Nephron progenitor cell (in vitro differentiated cells): ENCODE measurements at regions not wholly inside any gene's neighbourhood (a gene's known extent, or its start where the extent isn't known, plus 50 kb on each side); places are given as distances from the start of the nearest gene placed in this dataset.
"Not testable (repeated sequence)": the region's sequence is repeated elsewhere in the genome, so short reads cannot be mapped to it uniquely, and the experiment has no call there.

Experiments used
- DNase-seq: peaks from one replicate; pipeline ENCODE4 v3.0.0; 2021
- H3K27ac Mint-ChIP-seq: 2 replicates; pipeline ENCODE4 v1.8.0; 2021; ENCODE audit warnings: mild to moderate bottlenecking, moderate library complexity, mixed read lengths
- H3K27me3 Mint-ChIP-seq: 2 replicates; pipeline ENCODE4 v1.8.0; 2021; ENCODE audit warnings: mild to moderate bottlenecking, low read depth, mixed read lengths; ENCODE audit not compliant: poor library complexity
- H3K36me3 Mint-ChIP-seq: 2 replicates; pipeline ENCODE4 v1.8.0; 2021; ENCODE audit warnings: low read depth, mixed read lengths
- H3K4me1 Mint-ChIP-seq: 2 replicates; pipeline ENCODE4 v1.8.0; 2021; ENCODE audit warnings: mixed read lengths
- H3K4me3 Mint-ChIP-seq: 2 replicates; pipeline ENCODE4 v1.8.0; 2021; ENCODE audit warnings: mild to moderate bottlenecking, moderate library complexity, mixed read lengths
- H3K9me3 Mint-ChIP-seq: 2 replicates; pipeline ENCODE4 v1.8.0; 2021; ENCODE audit warnings: mild to moderate bottlenecking, moderate library complexity, mixed read lengths
- CTCF ChIP-seq: fragments of 200-600 bp; sonication (generic); IDR thresholded peaks from 2 replicates; pipeline ENCODE4 v1.5.0; 2021; ENCODE audit warnings: antibody characterized with exemption

GRCh38 chr6:79137671-79138070 is 59.6 kb upstream of the PHIP start:
- Mint-ChIP-seq H3K4me3 (no peak overlapping the region), H3K27ac (no peak overlapping the region), H3K27me3 (no peaks in the 10 kb centered on the region), H3K9me3 (peaks cover 61% of the 10 kb centered on the region), H3K36me3 (no peaks in the 10 kb centered on the region), H3K4me1 (no peaks in the 10 kb centered on the region)
- no peak for TF ChIP-seq CTCF
- no peak for DNase-seq

GRCh38 chr6:79135973-79136470 is 58.0 kb upstream of the PHIP start:
- Mint-ChIP-seq H3K36me3 (no peaks in the 10 kb centered on the region), H3K4me1 (no peaks in the 10 kb centered on the region), H3K9me3 (peaks cover 63% of the 10 kb centered on the region), H3K27me3 (peaks cover 4% of the 10 kb centered on the region), H3K4me3 (no peak overlapping the region), H3K27ac (no peak overlapping the region)
- no peak for DNase-seq
- TF ChIP-seq CTCF, result no peak

- Mint-ChIP-seq H3K36me3 (no peaks in the 10 kb centered on the region), H3K4me1 (no peaks in the 10 kb centered on the region), H3K27ac (no peak overlapping the region), H3K9me3 (peaks cover 63% of the 10 kb centered on the region), H3K4me3 (no peak overlapping the region), H3K27me3 (peaks cover 4% of the 10 kb centered on the region)
- no peak for TF ChIP-seq CTCF
- DNase-seq, result no peak
Observed at GRCh38 chr6:79134699-79135474, 56.8 kb upstream of the PHIP start.

- peaks cover 57% of the 10 kb centered on the region for H3K9me3 Mint-ChIP-seq
- H3K27ac Mint-ChIP-seq, result no peak overlapping the region
- H3K27me3 Mint-ChIP-seq, result peaks cover 4% of the 10 kb centered on the region
- no peak overlapping the region for H3K4me3 Mint-ChIP-seq
- no peak for DNase-seq
- no peak for TF ChIP-seq CTCF
- H3K4me1 Mint-ChIP-seq, result no peaks in the 10 kb centered on the region
- H3K36me3 Mint-ChIP-seq, result no peaks in the 10 kb centered on the region
Observed at GRCh38 chr6:79133173-79133572, 55.1 kb upstream of the PHIP start.

- not testable (repeated sequence) for H3K36me3 Mint-ChIP-seq, H3K27ac Mint-ChIP-seq, DNase-seq, H3K27me3 Mint-ChIP-seq, H3K4me1 Mint-ChIP-seq, H3K4me3 Mint-ChIP-seq
- H3K9me3 Mint-ChIP-seq, result peaks cover 37% of the 10 kb centered on the region
Observed at GRCh38 chr6:79131220-79131619, 53.2 kb upstream of the PHIP start.
